Lower lobe of right lung (tissue), 2 donors: ENCODE measurements at regions not wholly inside any gene's neighbourhood (a gene's known extent, or its start where the extent isn't known, plus 50 kb on each side); places are given as distances from the start of the nearest gene placed in this dataset.

Source experiments
- ATAC-seq, 2 donors: fragments of 200-7000 bp; cut with Tn5 transposase; one replicate each; pipeline ENCODE4 v1.9.1; 2020 to 2022; ENCODE audit warnings: mild to moderate bottlenecking in 2 of 2, moderate library complexity in 2 of 2
- DNase-seq: peaks from one replicate; pipeline ENCODE4 v3.0.0-alpha.2; 2020
- H3K27ac ChIP-seq: fragments of 200-600 bp; one replicate; pipeline ENCODE4 v1.8.0; 2022
- H3K27me3 ChIP-seq: fragments of 200-600 bp; one replicate; pipeline ENCODE4 v1.8.0; 2022; ENCODE audit warnings: low read depth
- H3K36me3 ChIP-seq: fragments of 200-600 bp; one replicate; pipeline ENCODE4 v1.8.0; 2022; ENCODE audit warnings: mild to moderate bottlenecking
- H3K4me1 ChIP-seq: fragments of 200-600 bp; one replicate; pipeline ENCODE4 v1.8.0; 2022
- H3K4me3 ChIP-seq: fragments of 200-600 bp; one replicate; pipeline ENCODE4 v1.8.0; 2022; ENCODE audit warnings: mild to moderate bottlenecking
- H3K9me3 ChIP-seq: fragments of 200-600 bp; one replicate; pipeline ENCODE4 v1.8.0; 2022
- intact Hi-C: fragments of 100-400 bp; cut with DNase I; formaldehyde crosslinking; loops from one replicate; pipeline ENCODE4 v1.11.0; 2022
- TF ChIP-seq, protein P1 (sequence below): fragments of 200-600 bp; IDR thresholded peaks from one replicate; pipeline ENCODE4 v1.8.0; 2022; ENCODE audit warnings: antibody characterized with exemption, mild to moderate bottlenecking
- donor health status: DM: no; HTN: yes; CAD: no; lungs with severe emphysema.

GRCh38 chr5:71880536-71880935 is 161.5 kb downstream of the CARTPT start:
- Histone ChIP-seq H3K27ac (no peak overlapping the region), H3K36me3 (no peaks in the 10 kb centered on the region), H3K27me3 (no peaks in the 10 kb centered on the region), H3K9me3 (no peaks in the 10 kb centered on the region), H3K4me3 (no peak overlapping the region), H3K4me1 (no peaks in the 10 kb centered on the region)
- ATAC-seq (no peak), DNase-seq (no peak)
- TF ChIP-seq, protein P1, sequence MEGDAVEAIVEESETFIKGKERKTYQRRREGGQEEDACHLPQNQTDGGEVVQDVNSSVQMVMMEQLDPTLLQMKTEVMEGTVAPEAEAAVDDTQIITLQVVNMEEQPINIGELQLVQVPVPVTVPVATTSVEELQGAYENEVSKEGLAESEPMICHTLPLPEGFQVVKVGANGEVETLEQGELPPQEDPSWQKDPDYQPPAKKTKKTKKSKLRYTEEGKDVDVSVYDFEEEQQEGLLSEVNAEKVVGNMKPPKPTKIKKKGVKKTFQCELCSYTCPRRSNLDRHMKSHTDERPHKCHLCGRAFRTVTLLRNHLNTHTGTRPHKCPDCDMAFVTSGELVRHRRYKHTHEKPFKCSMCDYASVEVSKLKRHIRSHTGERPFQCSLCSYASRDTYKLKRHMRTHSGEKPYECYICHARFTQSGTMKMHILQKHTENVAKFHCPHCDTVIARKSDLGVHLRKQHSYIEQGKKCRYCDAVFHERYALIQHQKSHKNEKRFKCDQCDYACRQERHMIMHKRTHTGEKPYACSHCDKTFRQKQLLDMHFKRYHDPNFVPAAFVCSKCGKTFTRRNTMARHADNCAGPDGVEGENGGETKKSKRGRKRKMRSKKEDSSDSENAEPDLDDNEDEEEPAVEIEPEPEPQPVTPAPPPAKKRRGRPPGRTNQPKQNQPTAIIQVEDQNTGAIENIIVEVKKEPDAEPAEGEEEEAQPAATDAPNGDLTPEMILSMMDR = no peak
- intact Hi-C loops = no loop called here

DNA sequence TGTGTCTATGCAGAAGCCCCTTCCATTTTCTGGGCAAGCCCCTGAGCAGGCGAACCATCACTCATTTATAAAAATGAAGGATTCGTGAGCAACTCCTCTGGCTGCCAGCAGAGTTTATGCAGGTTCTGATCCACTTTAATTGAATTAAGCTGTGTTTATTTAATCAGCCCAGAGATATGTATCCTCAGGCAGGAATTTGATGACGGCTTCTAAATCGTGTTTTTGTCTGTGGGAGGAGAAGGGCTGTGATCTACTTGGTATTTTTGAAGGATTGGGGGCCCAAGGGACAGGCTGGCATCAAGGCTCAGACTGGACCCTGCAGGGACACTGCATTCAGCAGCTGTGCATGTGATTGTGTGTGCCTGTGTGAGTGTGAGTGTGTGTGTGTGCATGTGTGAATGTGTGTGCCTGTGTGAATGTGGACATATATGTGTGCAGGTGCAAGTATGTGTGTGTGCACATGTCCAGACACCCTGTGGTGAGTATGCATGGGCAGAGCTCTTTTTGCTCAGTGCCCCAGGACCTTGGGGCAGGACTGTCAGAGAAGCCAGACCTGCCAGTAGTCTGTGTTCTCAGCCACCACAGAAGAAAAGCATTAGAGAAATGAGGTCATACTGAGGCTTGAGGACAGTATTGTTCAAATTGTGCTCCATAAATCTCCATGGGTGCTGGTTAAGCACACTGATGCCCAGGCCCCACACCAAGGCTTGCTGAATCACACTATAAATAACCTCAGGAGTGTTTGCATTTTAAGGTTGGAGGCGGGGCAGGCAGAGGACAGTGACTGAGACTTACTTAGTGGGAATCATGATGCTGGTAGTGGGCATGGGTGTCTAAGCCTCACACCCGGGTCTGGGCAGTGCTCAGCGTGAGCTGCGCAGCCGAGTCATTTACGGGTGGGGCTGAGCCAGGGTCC is 164.0 kb downstream of the CARTPT start:
- no peak overlapping the region for H3K27ac ChIP-seq

DNA sequence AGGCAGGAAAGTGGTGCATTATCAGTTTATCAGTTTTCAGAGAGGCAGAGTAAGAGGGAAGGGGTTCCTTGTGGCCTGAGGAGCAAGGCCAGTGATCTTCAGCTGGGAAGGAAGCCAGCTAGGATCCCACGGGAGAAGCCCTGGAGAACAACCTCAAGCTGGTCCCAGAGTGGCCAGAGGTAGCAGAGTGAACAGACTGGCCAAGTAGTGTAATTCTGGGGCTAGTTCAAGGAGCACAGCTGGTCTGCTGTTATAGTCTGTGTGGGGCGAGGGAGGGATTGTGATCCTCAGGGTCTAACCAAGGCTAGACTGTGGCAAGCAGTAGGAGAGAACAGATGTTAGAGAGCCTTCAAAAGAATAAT is 164.6 kb downstream of the CARTPT start:
- DNase-seq = no peak
- peak in 1 of 2 donors; percentile 20 for ATAC-seq
- intact Hi-C loops = no loop called here

More for the DNA sequence above, 164.0 kb downstream of the CARTPT start:
- Histone ChIP-seq H3K9me3 (no peaks in the 10 kb centered on the region), H3K4me3 (no peak overlapping the region), H3K4me1 (no peaks in the 10 kb centered on the region), H3K27me3 (no peaks in the 10 kb centered on the region), H3K36me3 (no peaks in the 10 kb centered on the region)
- TF ChIP-seq, protein P1 = no peak
- ATAC-seq (peak in 1 of 2 donors; percentile 32), DNase-seq (no peak)
- intact Hi-C loops = no loop called here

GRCh38 chr5:71884926-71885325 is 165.9 kb downstream of the CARTPT start:
- TF ChIP-seq, protein P1 = no peak
- DNase-seq = no peak
- Histone ChIP-seq H3K4me1 (no peaks in the 10 kb centered on the region), H3K27ac (no peak overlapping the region), H3K36me3 (no peaks in the 10 kb centered on the region), H3K27me3 (no peaks in the 10 kb centered on the region), H3K9me3 (no peaks in the 10 kb centered on the region), H3K4me3 (no peak overlapping the region)
- intact Hi-C loops = no loop called here
- ATAC-seq = no peak

More for the DNA sequence above, 164.6 kb downstream of the CARTPT start:
- no peaks in the 10 kb centered on the region for H3K36me3 ChIP-seq
- no peak overlapping the region for H3K27ac ChIP-seq
- no peak overlapping the region for H3K4me3 ChIP-seq
- H3K4me1 ChIP-seq = no peaks in the 10 kb centered on the region
- no peaks in the 10 kb centered on the region for H3K27me3 ChIP-seq
- H3K9me3 ChIP-seq = no peaks in the 10 kb centered on the region
- TF ChIP-seq, protein P1 = no peak

DNA sequence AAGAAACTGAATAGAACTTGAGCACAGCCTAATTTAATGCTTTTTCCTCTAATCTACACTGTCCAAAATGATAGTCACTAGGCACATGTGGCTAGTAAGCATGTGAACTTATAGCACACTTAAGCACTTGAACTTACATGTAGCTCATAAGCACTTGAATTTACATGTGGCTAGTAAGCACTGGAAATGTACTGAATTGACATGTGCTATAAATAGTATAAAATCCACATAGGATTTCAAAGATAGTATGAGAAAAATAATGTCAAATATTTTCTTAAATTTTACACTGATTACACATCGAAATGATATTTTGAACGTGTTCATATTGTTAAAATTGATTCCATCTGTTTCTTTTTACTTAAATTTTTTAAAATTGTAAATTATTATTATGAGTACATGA is 167.3 kb downstream of the CARTPT start:
- H3K9me3 ChIP-seq = no peaks in the 10 kb centered on the region
- DNase-seq (no peak), ATAC-seq (no peak)
- intact Hi-C loops = no loop called here
- H3K4me1 ChIP-seq = no peaks in the 10 kb centered on the region
- TF ChIP-seq, protein P1 = no peak
- H3K27ac ChIP-seq = no peak overlapping the region
- no peaks in the 10 kb centered on the region for H3K36me3 ChIP-seq
- no peaks in the 10 kb centered on the region for H3K27me3 ChIP-seq
- H3K4me3 ChIP-seq = no peak overlapping the region
